ENCODE measurements at regions not wholly inside any gene's neighbourhood (a gene's known extent, or its start where the extent isn't known, plus 50 kb on each side); places are given as distances from the start of the nearest gene placed in this dataset.

DNA sequence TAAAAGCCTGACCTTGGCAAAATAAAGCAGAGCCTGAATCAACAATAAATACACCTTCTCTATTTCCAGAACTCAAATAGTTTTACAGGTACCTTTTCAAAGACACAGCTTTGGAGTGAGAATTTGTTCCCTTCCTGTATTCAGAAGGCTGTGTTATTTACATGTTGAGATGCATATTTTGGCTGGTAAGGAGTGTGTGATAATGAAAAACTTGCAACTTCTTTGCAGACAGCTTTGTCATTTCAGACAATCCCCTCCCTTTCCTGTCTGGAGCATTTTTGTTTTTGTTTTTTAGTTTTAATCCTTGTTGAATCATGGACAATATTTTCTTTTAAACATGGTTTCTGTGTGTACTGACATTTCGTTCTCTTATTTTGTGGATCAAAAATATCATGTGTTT is 493.8 kb downstream of the FAT4 start:
- H3K4me1 Mint-ChIP-seq: peaks cover 5% of the 10 kb centered on the region
- H3K36me3 Mint-ChIP-seq (ENCODE audit: low read depth): no peaks in the 10 kb centered on the region
- H3K27ac Mint-ChIP-seq: peak overlapping the region; percentile 41 to 56 (median 53)
- H3K4me3 Mint-ChIP-seq: no peak overlapping the region
- H3K9me3 Mint-ChIP-seq: no peaks in the 10 kb centered on the region
- H3K27me3 Mint-ChIP-seq (ENCODE audit: low read depth): no peaks in the 10 kb centered on the region
- TF ChIP-seq, protein P1, sequence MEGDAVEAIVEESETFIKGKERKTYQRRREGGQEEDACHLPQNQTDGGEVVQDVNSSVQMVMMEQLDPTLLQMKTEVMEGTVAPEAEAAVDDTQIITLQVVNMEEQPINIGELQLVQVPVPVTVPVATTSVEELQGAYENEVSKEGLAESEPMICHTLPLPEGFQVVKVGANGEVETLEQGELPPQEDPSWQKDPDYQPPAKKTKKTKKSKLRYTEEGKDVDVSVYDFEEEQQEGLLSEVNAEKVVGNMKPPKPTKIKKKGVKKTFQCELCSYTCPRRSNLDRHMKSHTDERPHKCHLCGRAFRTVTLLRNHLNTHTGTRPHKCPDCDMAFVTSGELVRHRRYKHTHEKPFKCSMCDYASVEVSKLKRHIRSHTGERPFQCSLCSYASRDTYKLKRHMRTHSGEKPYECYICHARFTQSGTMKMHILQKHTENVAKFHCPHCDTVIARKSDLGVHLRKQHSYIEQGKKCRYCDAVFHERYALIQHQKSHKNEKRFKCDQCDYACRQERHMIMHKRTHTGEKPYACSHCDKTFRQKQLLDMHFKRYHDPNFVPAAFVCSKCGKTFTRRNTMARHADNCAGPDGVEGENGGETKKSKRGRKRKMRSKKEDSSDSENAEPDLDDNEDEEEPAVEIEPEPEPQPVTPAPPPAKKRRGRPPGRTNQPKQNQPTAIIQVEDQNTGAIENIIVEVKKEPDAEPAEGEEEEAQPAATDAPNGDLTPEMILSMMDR (IDR thresholded peaks at IDR 0.05; ENCODE audit: unreplicated experiment in 3 of 3): no peak

GRCh38 chr4:125811892-125812291 is 497.1 kb downstream of the FAT4 start:
- no peak overlapping the region for H3K27ac Mint-ChIP-seq
- H3K27me3 Mint-ChIP-seq (ENCODE audit: low read depth): no peaks in the 10 kb centered on the region
- H3K4me1 Mint-ChIP-seq: peaks cover 5% of the 10 kb centered on the region
- TF ChIP-seq, protein P1 (IDR thresholded peaks at IDR 0.05; ENCODE audit: unreplicated experiment in 3 of 3): no peak
- H3K9me3 Mint-ChIP-seq: no peaks in the 10 kb centered on the region
- no peak overlapping the region for H3K4me3 Mint-ChIP-seq
- H3K36me3 Mint-ChIP-seq (ENCODE audit: low read depth): no peaks in the 10 kb centered on the region

- H3K4me1 Mint-ChIP-seq: peaks cover 3% of the 10 kb centered on the region
- TF ChIP-seq, protein P1 (IDR thresholded peaks at IDR 0.05; ENCODE audit: unreplicated experiment in 3 of 3): no peak
- H3K9me3 Mint-ChIP-seq: no peaks in the 10 kb centered on the region
- no peaks in the 10 kb centered on the region for H3K36me3 Mint-ChIP-seq (ENCODE audit: low read depth)
- H3K27me3 Mint-ChIP-seq (ENCODE audit: low read depth): no peaks in the 10 kb centered on the region
- no peak overlapping the region for H3K4me3 Mint-ChIP-seq
- H3K27ac Mint-ChIP-seq: peak overlapping the region in 2 of 3 experiments; percentile 0 to 5
These were observed 512.3 kb downstream of the FAT4 start for GRCh38 chr4:125826801-125827695.

DNA sequence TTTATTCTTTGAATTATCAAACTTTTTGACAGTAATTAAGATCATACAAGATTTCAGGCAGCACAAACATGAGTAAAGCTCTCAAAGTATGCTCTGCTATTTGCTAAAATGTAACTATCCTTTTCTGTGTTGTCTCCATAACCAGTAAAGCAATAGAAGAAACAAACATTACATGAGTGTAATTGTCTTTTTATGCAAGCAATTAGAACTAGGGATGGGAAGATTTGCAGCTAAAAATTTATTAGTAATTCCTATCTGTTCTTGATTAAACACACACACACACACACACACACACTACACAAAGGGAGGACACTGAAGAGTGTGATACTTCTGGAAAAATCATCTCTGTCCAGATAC is 512.9 kb downstream of the FAT4 start:
- Mint-ChIP-seq H3K4me3 (no peak overlapping the region), H3K36me3 (ENCODE audit: low read depth) (no peaks in the 10 kb centered on the region), H3K9me3 (no peaks in the 10 kb centered on the region), H3K4me1 (peaks cover 3% of the 10 kb centered on the region), H3K27ac (peak overlapping the region in 1 of 3 experiments; percentile 14), H3K27me3 (ENCODE audit: low read depth) (no peaks in the 10 kb centered on the region)
- TF ChIP-seq, protein P1 (IDR thresholded peaks at IDR 0.05; ENCODE audit: unreplicated experiment in 3 of 3): no peak

GRCh38 chr4:125828346-125828745 is 513.6 kb downstream of the FAT4 start:
- peaks cover 3% of the 10 kb centered on the region for H3K4me1 Mint-ChIP-seq
- H3K27ac Mint-ChIP-seq: no peak overlapping the region
- H3K9me3 Mint-ChIP-seq: no peaks in the 10 kb centered on the region
- H3K27me3 Mint-ChIP-seq (ENCODE audit: low read depth): no peaks in the 10 kb centered on the region
- TF ChIP-seq, protein P1 (IDR thresholded peaks at IDR 0.05; ENCODE audit: unreplicated experiment in 3 of 3): no peak
- H3K36me3 Mint-ChIP-seq (ENCODE audit: low read depth): no peaks in the 10 kb centered on the region
- H3K4me3 Mint-ChIP-seq: no peak overlapping the region

- Mint-ChIP-seq H3K27ac (no peak overlapping the region), H3K9me3 (no peaks in the 10 kb centered on the region), H3K27me3 (ENCODE audit: low read depth) (no peaks in the 10 kb centered on the region), H3K4me1 (peaks cover 7% of the 10 kb centered on the region), H3K4me3 (no peak overlapping the region), H3K36me3 (ENCODE audit: low read depth) (no peaks in the 10 kb centered on the region)
- TF ChIP-seq, protein P1 (IDR thresholded peaks at IDR 0.05; ENCODE audit: unreplicated experiment in 3 of 3): no peak
These were observed 517.4 kb downstream of the FAT4 start for GRCh38 chr4:125832161-125832560.

Measured in nephron (organoid).